ENCODE measurements at regions not wholly inside any gene's neighbourhood (a gene's known extent, or its start where the extent isn't known, plus 50 kb on each side); places are given as distances from the start of the nearest gene placed in this dataset.

- CTCF ChIA-PET, result interaction anchor here (0.6 to 12.4 kb wide), 44 partner anchors 10 to 1184 kb away, joined by 3 to 189 read pairs (median 7); partner anchors contain the start of genes GFM1, IL12A and SCHIP1
- H3K9ac ChIP-seq, result no peak overlapping the region; the same call in 1 of the 2 replicates
- H3K27me3 ChIP-seq (ENCODE audit: insufficient read depth), result no peaks in the 10 kb centered on the region
- H3K9me3 ChIP-seq, result no peaks in the 10 kb centered on the region
- peaks cover 83% of the 10 kb centered on the region for H3K79me2 ChIP-seq (ENCODE audit: insufficient read depth)
- 22% methylated on average over 5 of the region's 5 CpGs for WGBS (ENCODE audit: low lambda C conversion rate)
- H3K4me1 ChIP-seq (ENCODE audit: control insufficient read depth in 1 of 2, insufficient read depth in 2 of 2, low read depth in 1 of 2, low read length in 1 of 2), result peaks cover 20 to 39% of the 10 kb centered on the region in 2 experiments
- no peaks in the 10 kb centered on the region for H3K36me3 ChIP-seq (replicated peaks in 1 of 2; ENCODE audit: control insufficient read depth in 1 of 2, insufficient read depth in 2 of 2, low read length in 1 of 2)
- H4K20me1 ChIP-seq (ENCODE audit: insufficient read depth), result peaks cover 16% of the 10 kb centered on the region
- no peaks in the 10 kb centered on the region for H3K9me2 ChIP-seq
- peak overlapping the region; percentile 57 for H3K4me2 ChIP-seq
- H3K27ac ChIP-seq (ENCODE audit: low read depth in 2 of 2, low read length in 1 of 2), result peak overlapping the region; percentile 4 to 96; a peak in 3 of 4 replicates
- POLR2A ChIA-PET, result interaction anchor here (0.6 to 3.5 kb wide), 9 partner anchors 12 to 60 kb away, joined by 3 to 27 read pairs (median 5); partner anchors contain the start of gene SCHIP1
- no peak overlapping the region for H2AFZ ChIP-seq (ENCODE audit: low read depth)
- TF ChIP-seq EP300 (IDR thresholded peaks at IDR 0.05; ENCODE audit: borderline replicate concordance in 1 of 2, low read depth in 1 of 2, low read length in 1 of 2) (peak in 1 of 2 experiments; percentile 81; a peak in 2 of 4 replicates), GATA2 (CRISPR knock-in tag; IDR thresholded peaks at IDR 0.05) (peak; percentile 80), TCF12 (IDR thresholded peaks at IDR 0.05) (peak; percentile 82), RFX5 (IDR thresholded peaks at IDR 0.05; ENCODE audit: low read length) (no peak), RAD21 (IDR thresholded peaks at IDR 0.05; ENCODE audit: low read length) (peak; percentile 89), MXI1 (IDR thresholded peaks at IDR 0.05; ENCODE audit: low read depth, low read length) (0 out of 2 replicates have a peak, but pooled peaks have one; percentile 28), EZH2phosphoT487 (IDR thresholded peaks at IDR 0.05; ENCODE audit: borderline replicate concordance, low read depth) (no peak), ELF1 (IDR thresholded peaks at IDR 0.05) (no peak), SMC3 (IDR thresholded peaks at IDR 0.05; ENCODE audit: low read depth, low read length) (peak; percentile 77), PBX3 (IDR thresholded peaks at IDR 0.05) (no peak), USF1 (IDR thresholded peaks at IDR 0.05; ENCODE audit: borderline replicate concordance, low read depth) (no peak), CHD2 (IDR thresholded peaks at IDR 0.05; ENCODE audit: low read length, partially characterized antibody) (no peak), FOXJ3 (CRISPR knock-in tag; IDR thresholded peaks at IDR 0.05) (no peak), RXRA (IDR thresholded peaks at IDR 0.05; ENCODE audit: borderline replicate concordance, low read depth) (no peak), POLR2AphosphoS5 (IDR thresholded peaks at IDR 0.05; ENCODE audit: low read depth, low read length) (no peak), FOXM1 (IDR thresholded peaks at IDR 0.05; ENCODE audit: low read depth) (no peak), RCOR1 (IDR thresholded peaks at IDR 0.05; ENCODE audit: low read length) (peak; percentile 78; the same call in 1 of the 2 replicates), NFIC (IDR thresholded peaks at IDR 0.05; ENCODE audit: borderline replicate concordance) (no peak), TAF1 (IDR thresholded peaks at IDR 0.05; ENCODE audit: borderline replicate concordance, low read depth, low read length) (no peak), YY1 (IDR thresholded peaks at IDR 0.05; ENCODE audit: low read depth) (no peak)
- TF ChIP-seq, protein P1, sequence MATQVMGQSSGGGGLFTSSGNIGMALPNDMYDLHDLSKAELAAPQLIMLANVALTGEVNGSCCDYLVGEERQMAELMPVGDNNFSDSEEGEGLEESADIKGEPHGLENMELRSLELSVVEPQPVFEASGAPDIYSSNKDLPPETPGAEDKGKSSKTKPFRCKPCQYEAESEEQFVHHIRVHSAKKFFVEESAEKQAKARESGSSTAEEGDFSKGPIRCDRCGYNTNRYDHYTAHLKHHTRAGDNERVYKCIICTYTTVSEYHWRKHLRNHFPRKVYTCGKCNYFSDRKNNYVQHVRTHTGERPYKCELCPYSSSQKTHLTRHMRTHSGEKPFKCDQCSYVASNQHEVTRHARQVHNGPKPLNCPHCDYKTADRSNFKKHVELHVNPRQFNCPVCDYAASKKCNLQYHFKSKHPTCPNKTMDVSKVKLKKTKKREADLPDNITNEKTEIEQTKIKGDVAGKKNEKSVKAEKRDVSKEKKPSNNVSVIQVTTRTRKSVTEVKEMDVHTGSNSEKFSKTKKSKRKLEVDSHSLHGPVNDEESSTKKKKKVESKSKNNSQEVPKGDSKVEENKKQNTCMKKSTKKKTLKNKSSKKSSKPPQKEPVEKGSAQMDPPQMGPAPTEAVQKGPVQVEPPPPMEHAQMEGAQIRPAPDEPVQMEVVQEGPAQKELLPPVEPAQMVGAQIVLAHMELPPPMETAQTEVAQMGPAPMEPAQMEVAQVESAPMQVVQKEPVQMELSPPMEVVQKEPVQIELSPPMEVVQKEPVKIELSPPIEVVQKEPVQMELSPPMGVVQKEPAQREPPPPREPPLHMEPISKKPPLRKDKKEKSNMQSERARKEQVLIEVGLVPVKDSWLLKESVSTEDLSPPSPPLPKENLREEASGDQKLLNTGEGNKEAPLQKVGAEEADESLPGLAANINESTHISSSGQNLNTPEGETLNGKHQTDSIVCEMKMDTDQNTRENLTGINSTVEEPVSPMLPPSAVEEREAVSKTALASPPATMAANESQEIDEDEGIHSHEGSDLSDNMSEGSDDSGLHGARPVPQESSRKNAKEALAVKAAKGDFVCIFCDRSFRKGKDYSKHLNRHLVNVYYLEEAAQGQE (IDR thresholded peaks at IDR 0.05; ENCODE audit: low read depth, low read length), result no peak
- TF ChIP-seq, protein P2, sequence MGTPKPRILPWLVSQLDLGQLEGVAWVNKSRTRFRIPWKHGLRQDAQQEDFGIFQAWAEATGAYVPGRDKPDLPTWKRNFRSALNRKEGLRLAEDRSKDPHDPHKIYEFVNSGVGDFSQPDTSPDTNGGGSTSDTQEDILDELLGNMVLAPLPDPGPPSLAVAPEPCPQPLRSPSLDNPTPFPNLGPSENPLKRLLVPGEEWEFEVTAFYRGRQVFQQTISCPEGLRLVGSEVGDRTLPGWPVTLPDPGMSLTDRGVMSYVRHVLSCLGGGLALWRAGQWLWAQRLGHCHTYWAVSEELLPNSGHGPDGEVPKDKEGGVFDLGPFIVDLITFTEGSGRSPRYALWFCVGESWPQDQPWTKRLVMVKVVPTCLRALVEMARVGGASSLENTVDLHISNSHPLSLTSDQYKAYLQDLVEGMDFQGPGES (IDR thresholded peaks at IDR 0.05; ENCODE audit: low read depth, low read length), result no peak
- TF ChIP-seq, protein P3, sequence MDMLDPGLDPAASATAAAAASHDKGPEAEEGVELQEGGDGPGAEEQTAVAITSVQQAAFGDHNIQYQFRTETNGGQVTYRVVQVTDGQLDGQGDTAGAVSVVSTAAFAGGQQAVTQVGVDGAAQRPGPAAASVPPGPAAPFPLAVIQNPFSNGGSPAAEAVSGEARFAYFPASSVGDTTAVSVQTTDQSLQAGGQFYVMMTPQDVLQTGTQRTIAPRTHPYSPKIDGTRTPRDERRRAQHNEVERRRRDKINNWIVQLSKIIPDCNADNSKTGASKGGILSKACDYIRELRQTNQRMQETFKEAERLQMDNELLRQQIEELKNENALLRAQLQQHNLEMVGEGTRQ (IDR thresholded peaks at IDR 0.05; ENCODE audit: borderline replicate concordance, low read depth, low read length), result no peak
- TF ChIP-seq, protein P4, sequence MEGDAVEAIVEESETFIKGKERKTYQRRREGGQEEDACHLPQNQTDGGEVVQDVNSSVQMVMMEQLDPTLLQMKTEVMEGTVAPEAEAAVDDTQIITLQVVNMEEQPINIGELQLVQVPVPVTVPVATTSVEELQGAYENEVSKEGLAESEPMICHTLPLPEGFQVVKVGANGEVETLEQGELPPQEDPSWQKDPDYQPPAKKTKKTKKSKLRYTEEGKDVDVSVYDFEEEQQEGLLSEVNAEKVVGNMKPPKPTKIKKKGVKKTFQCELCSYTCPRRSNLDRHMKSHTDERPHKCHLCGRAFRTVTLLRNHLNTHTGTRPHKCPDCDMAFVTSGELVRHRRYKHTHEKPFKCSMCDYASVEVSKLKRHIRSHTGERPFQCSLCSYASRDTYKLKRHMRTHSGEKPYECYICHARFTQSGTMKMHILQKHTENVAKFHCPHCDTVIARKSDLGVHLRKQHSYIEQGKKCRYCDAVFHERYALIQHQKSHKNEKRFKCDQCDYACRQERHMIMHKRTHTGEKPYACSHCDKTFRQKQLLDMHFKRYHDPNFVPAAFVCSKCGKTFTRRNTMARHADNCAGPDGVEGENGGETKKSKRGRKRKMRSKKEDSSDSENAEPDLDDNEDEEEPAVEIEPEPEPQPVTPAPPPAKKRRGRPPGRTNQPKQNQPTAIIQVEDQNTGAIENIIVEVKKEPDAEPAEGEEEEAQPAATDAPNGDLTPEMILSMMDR (IDR thresholded peaks at IDR 0.05), result peak; percentile 73
- H3K4me3 ChIP-seq (ENCODE audit: low read depth in 2 of 2, low read length in 1 of 2), result peak overlapping the region in 1 of 2 experiments; percentile 23; a peak in 1 of 4 replicates
- H3F3A ChIP-seq (replicated peaks; ENCODE audit: insufficient read depth), result peaks cover 12% of the 10 kb centered on the region
- DNase-seq, result peak; percentile 74
These were observed 160.1 kb upstream of the IL12A start for GRCh38 chr3:159828542-159828943.
